Keratinocyte (primary cell): ENCODE measurements at regions not wholly inside any gene's neighbourhood (a gene's known extent, or its start where the extent isn't known, plus 50 kb on each side); places are given as distances from the start of the nearest gene placed in this dataset.

Source experiments
- DNase-seq: peaks from one replicate; pipeline ENCODE4 v3.0.0-alpha.2; 2011; ENCODE audit warnings: low read depth, missing footprints, low spot score
- FAIRE-seq: peaks from 2 replicates; lab custom pipeline; 2011; peaks lifted over from hg19 to GRCh38; lab: Jason Lieb, UNC
- H2AFZ ChIP-seq: 2 replicates; pipeline ENCODE4 v1.6.0; 2012; ENCODE audit warnings: low read length, control low read depth, inconsistent platforms; ENCODE audit not compliant: control insufficient read depth
- H3K27ac ChIP-seq: 2 replicates; pipeline ENCODE4 v1.5.1; 2011; ENCODE audit warnings: low read length; ENCODE audit not compliant: control insufficient read depth, insufficient read depth
- H3K27me3 ChIP-seq: 3 replicates; pipeline ENCODE4 v1.6.0; 2011; ENCODE audit warnings: low read length; ENCODE audit not compliant: control insufficient read depth, insufficient read depth; ENCODE audit errors: extremely low read depth
- H3K36me3 ChIP-seq, 2 experiments: 2 replicates in 1 of 2; 3 replicates in 1 of 2; pipeline ENCODE4 v1.5.1; 2011; ENCODE audit warnings: low read length in 2 of 2, mild to moderate bottlenecking in 1 of 2; ENCODE audit not compliant: control insufficient read depth in 2 of 2, insufficient read depth in 2 of 2; ENCODE audit errors: extremely low read depth in 1 of 2
- H3K4me1 ChIP-seq: 3 replicates; pipeline ENCODE4 v1.5.1; 2011; ENCODE audit warnings: low read length; ENCODE audit not compliant: control insufficient read depth, insufficient read depth; ENCODE audit errors: extremely low read depth
- H3K4me2 ChIP-seq: 3 replicates; pipeline ENCODE4 v1.6.0; 2011; ENCODE audit warnings: low read depth, low read length; ENCODE audit not compliant: control insufficient read depth, insufficient read depth; ENCODE audit errors: extremely low read depth
- H3K4me3 ChIP-seq, 3 experiments: fragments of 200-600 bp in 1 of 3; sonication (generic) in 1 of 3; 2 replicates in 2 of 3; 3 replicates in 1 of 3; pipeline ENCODE4 v1.5.1; 2011 to 2016; ENCODE audit warnings: low read length in 3 of 3, mild to moderate bottlenecking in 3 of 3, control low read depth in 2 of 3, inconsistent platforms in 1 of 3, low read depth in 1 of 3, mixed read lengths in 1 of 3, mixed run types in 1 of 3, moderate library complexity in 1 of 3; ENCODE audit not compliant: control insufficient read depth in 2 of 3, insufficient read depth in 2 of 3; ENCODE audit errors: extremely low read depth in 1 of 3
- H3K79me2 ChIP-seq: 2 replicates; pipeline ENCODE4 v1.6.0; 2012; ENCODE audit warnings: low read length; ENCODE audit not compliant: control insufficient read depth, insufficient read depth
- H3K9ac ChIP-seq: 3 replicates; pipeline ENCODE4 v1.6.0; 2011; ENCODE audit warnings: low read length; ENCODE audit not compliant: control insufficient read depth, insufficient read depth; ENCODE audit errors: extremely low read depth
- H3K9me1 ChIP-seq: 3 replicates; pipeline ENCODE4 v1.6.0; 2011; ENCODE audit warnings: low read length; ENCODE audit not compliant: control insufficient read depth, insufficient read depth; ENCODE audit errors: extremely low read depth
- H3K9me3 ChIP-seq: 2 replicates; pipeline ENCODE4 v1.5.1; 2012; ENCODE audit warnings: low read depth, low read length; ENCODE audit not compliant: control insufficient read depth
- H4K20me1 ChIP-seq: 3 replicates; pipeline ENCODE4 v1.6.0; 2011; ENCODE audit warnings: low read length; ENCODE audit not compliant: control insufficient read depth, insufficient read depth; ENCODE audit errors: extremely low read depth
- EZH2 ChIP-seq: IDR thresholded peaks from one replicate; pipeline ENCODE4 v1.6.1; 2012; ENCODE audit warnings: inconsistent platforms, mild to moderate bottlenecking, low read length, moderate library complexity
- dilution Hi-C: fragments of 300-500 bp; cut with MboI; formaldehyde crosslinking; loops from one replicate; pipeline ENCODE4 v1.7.0; 2020; ENCODE audit warnings: low sequenced_read_pairs; ENCODE audit not compliant: extremely low pct_ligation_motif_present
- TF ChIP-seq, protein P1 (sequence below), 3 experiments: IDR thresholded peaks in 1 of 3; conservative IDR thresholded peaks in 1 of 3; optimal IDR thresholded peaks in 1 of 3; 2 replicates in 2 of 3; 3 replicates in 1 of 3; pipeline versions ENCODE3 to v1.5.1; 2011; ENCODE audit warnings: low read length in 3 of 3, mild to moderate bottlenecking in 3 of 3, moderate library complexity in 2 of 3, control low read depth in 1 of 3, inconsistent platforms in 1 of 3; ENCODE audit not compliant: insufficient read depth in 2 of 3; ENCODE audit errors: extremely low read depth in 1 of 3

DNA sequence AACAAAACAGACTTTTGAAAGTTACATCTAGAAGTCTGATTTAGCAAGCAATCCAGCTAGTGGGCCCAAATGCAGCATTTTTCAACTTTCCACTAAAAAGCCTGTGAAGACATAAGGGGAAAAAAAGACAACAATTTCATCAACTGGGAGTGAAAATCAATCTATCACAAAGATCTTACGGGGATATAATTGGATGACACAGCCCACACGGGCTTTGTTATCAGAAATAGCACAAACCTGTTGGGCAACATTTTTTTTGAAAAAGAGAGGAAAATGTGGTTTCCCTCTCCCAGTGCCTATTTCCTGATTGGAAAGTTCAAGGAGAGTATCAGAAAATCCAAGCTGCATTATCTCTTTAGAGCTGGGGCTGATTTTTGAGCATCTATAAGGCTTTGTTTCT, 132.7 kb downstream of the EVA1A start:
- H3K9ac ChIP-seq, result no peak overlapping the region
- FAIRE-seq (no peak), DNase-seq (no peak)
- no peak overlapping the region for H2AFZ ChIP-seq
- no peaks in the 10 kb centered on the region for H3K36me3 ChIP-seq
- H4K20me1 ChIP-seq, result no peaks in the 10 kb centered on the region
- H3K9me1 ChIP-seq, result no peaks in the 10 kb centered on the region
- no peak overlapping the region for H3K4me3 ChIP-seq
- H3K27me3 ChIP-seq, result no peaks in the 10 kb centered on the region
- peaks cover 12% of the 10 kb centered on the region for H3K4me1 ChIP-seq
- TF ChIP-seq, protein P1, sequence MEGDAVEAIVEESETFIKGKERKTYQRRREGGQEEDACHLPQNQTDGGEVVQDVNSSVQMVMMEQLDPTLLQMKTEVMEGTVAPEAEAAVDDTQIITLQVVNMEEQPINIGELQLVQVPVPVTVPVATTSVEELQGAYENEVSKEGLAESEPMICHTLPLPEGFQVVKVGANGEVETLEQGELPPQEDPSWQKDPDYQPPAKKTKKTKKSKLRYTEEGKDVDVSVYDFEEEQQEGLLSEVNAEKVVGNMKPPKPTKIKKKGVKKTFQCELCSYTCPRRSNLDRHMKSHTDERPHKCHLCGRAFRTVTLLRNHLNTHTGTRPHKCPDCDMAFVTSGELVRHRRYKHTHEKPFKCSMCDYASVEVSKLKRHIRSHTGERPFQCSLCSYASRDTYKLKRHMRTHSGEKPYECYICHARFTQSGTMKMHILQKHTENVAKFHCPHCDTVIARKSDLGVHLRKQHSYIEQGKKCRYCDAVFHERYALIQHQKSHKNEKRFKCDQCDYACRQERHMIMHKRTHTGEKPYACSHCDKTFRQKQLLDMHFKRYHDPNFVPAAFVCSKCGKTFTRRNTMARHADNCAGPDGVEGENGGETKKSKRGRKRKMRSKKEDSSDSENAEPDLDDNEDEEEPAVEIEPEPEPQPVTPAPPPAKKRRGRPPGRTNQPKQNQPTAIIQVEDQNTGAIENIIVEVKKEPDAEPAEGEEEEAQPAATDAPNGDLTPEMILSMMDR (optimal IDR thresholded peaks at IDR 0.05 in 1 of 3, IDR thresholded peaks at IDR 0.05 in 1 of 3, conservative IDR thresholded peaks at IDR 0.05 in 1 of 3; ENCODE audit: extremely low read depth in 1 of 3, insufficient read depth in 2 of 3, low read length in 3 of 3), result no peak
- no peak for TF ChIP-seq EZH2
- no peaks in the 10 kb centered on the region for H3K9me3 ChIP-seq
- dilution Hi-C loops, result no loop called here
- H3K4me2 ChIP-seq, result peak overlapping the region; percentile 2
- H3K27ac ChIP-seq, result no peak overlapping the region
- no peaks in the 10 kb centered on the region for H3K79me2 ChIP-seq

DNA sequence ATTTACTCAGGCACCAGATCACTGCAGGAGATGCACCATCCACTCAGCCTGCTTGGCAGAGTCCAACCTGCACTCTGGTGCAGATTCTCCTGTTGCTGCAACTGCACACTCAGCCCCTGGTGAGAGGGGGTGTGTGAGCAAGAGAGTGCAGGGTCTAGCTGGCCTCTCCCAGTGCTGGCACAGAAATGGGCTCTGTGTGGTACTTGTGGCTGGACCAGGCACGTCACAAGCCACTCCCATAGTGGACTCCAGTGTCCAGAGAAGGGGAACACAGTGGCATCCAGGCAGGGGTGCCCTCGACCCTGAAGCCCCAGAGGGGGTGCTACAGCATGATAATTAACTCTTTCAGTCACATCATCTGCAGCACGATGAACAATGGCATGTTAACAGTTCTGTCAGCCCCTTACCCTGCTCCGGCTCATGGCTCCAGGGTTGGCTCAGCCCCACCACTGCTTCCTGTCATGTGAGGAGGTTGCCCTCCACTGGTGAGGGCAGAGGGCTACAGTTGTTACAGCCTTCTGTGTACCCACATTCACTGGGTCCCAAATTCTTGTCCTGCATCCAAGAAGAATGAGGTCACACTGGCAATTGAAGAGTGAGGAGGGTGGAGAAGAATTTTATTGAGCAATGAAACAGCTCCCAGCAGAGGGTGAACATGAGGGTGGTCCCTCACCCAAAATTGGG, 135.7 kb downstream of the EVA1A start:
- Histone ChIP-seq H3K36me3 (no peaks in the 10 kb centered on the region), H4K20me1 (no peaks in the 10 kb centered on the region), H3K9me3 (no peaks in the 10 kb centered on the region), H2AFZ (no peak overlapping the region), H3K27ac (no peak overlapping the region), H3K9me1 (no peaks in the 10 kb centered on the region), H3K4me2 (no peak overlapping the region), H3K9ac (no peak overlapping the region), H3K79me2 (no peaks in the 10 kb centered on the region), H3K27me3 (peaks cover 10% of the 10 kb centered on the region), H3K4me1 (peaks cover 12% of the 10 kb centered on the region), H3K4me3 (no peak overlapping the region)
- DNase-seq, result no peak
- TF ChIP-seq, protein P1 (optimal IDR thresholded peaks at IDR 0.05 in 1 of 3, IDR thresholded peaks at IDR 0.05 in 1 of 3, conservative IDR thresholded peaks at IDR 0.05 in 1 of 3; ENCODE audit: extremely low read depth in 1 of 3, insufficient read depth in 2 of 3, low read length in 3 of 3), result peak; percentile 24 to 62 (median 35)
- no peak for TF ChIP-seq EZH2
- dilution Hi-C loops, result loop anchor here (25.0 kb wide), 1 partner anchor 188 kb away; no protein-coding TSS in a partner anchor
- FAIRE-seq, result no peak
